OCI-LY1 (cell line): ENCODE measurements at regions not wholly inside any gene's neighbourhood (a gene's known extent, or its start where the extent isn't known, plus 50 kb on each side); places are given as distances from the start of the nearest gene placed in this dataset.

Experiments used
- H2AFZ ChIP-seq: fragments of 200-600 bp; sonication (generic), shearing (Covaris generic); 2 replicates; pipeline ENCODE4 v1.6.0; 2014; ENCODE audit warnings: antibody characterized with exemption, mild to moderate bottlenecking, low read length
- H3F3A ChIP-seq: fragments of 200-600 bp; sonication (generic), shearing (Covaris generic); 2 replicates; pipeline ENCODE4 v1.6.0; 2014; ENCODE audit warnings: mild to moderate bottlenecking, antibody characterized with exemption, low read length, moderate library complexity; ENCODE audit not compliant: insufficient read depth
- H3K27ac ChIP-seq: fragments of 200-600 bp; sonication (generic); 2 replicates; pipeline ENCODE4 v1.5.1; 2014; ENCODE audit warnings: low read length, mixed run types, mild to moderate bottlenecking, low read depth; ENCODE audit not compliant: poor library complexity, severe bottlenecking
- H3K27me3 ChIP-seq: fragments of 200-600 bp; sonication (generic); 2 replicates; pipeline ENCODE4 v1.6.0; 2014; ENCODE audit warnings: antibody characterized with exemption, mild to moderate bottlenecking, low read length, moderate library complexity; ENCODE audit not compliant: insufficient read depth
- H3K36me3 ChIP-seq: fragments of 200-600 bp; sonication (generic); 2 replicates; pipeline ENCODE4 v1.6.1; 2014; ENCODE audit warnings: mild to moderate bottlenecking, antibody characterized with exemption, low read length, moderate library complexity, mixed read lengths; ENCODE audit not compliant: insufficient read depth
- H3K4me1 ChIP-seq: fragments of 200-600 bp; sonication (generic); 2 replicates; pipeline ENCODE4 v1.5.1; 2014; ENCODE audit warnings: mild to moderate bottlenecking, low read length, moderate library complexity; ENCODE audit not compliant: insufficient read depth, severe bottlenecking
- H3K4me2 ChIP-seq: fragments of 200-600 bp; sonication (generic), shearing (Covaris generic); 2 replicates; pipeline ENCODE4 v1.6.1; 2014; ENCODE audit warnings: low read length
- H3K4me3 ChIP-seq: fragments of 200-600 bp; sonication (generic); 2 replicates; pipeline ENCODE4 v1.5.1; 2014; ENCODE audit warnings: low read length, low read depth, mild to moderate bottlenecking, mixed read lengths; ENCODE audit not compliant: poor library complexity, severe bottlenecking
- H3K79me2 ChIP-seq: fragments of 200-600 bp; shearing (Covaris generic); 2 replicates; pipeline ENCODE4 v1.6.1; 2016; ENCODE audit warnings: mixed run types, low read length, mixed read lengths; ENCODE audit not compliant: insufficient read depth
- H3K9ac ChIP-seq: fragments of 200-600 bp; sonication (generic), shearing (Covaris generic); 2 replicates; pipeline ENCODE4 v1.6.1; 2014; ENCODE audit warnings: mild to moderate bottlenecking, low read length, mixed read lengths
- H3K9me2 ChIP-seq: fragments of 200-600 bp; sonication (generic), shearing (Covaris generic); 2 replicates; pipeline ENCODE4 v1.6.1; 2014; ENCODE audit warnings: low read depth, mild to moderate bottlenecking, low read length, mixed read lengths
- H3K9me3 ChIP-seq: fragments of 200-600 bp; shearing (Covaris generic); 2 replicates; pipeline ENCODE4 v1.6.1; 2014; ENCODE audit warnings: low read length, mixed read lengths
- H4K20me1 ChIP-seq: fragments of 200-600 bp; sonication (generic), shearing (Covaris generic); 2 replicates; pipeline ENCODE4 v1.6.0; 2016; ENCODE audit warnings: mild to moderate bottlenecking, low read length; ENCODE audit not compliant: insufficient read depth
- CTCF ChIP-seq: fragments of 200-600 bp; sonication (generic), shearing (Covaris generic); IDR thresholded peaks from 2 replicates; pipeline ENCODE4 v1.5.1; 2017; ENCODE audit warnings: mild to moderate bottlenecking, antibody characterized with exemption, low read length, moderate library complexity, mixed read lengths
- EZH2 ChIP-seq: fragments of 200-600 bp; sonication (generic), shearing (Covaris generic); IDR thresholded peaks from 2 replicates; pipeline ENCODE4 v1.8.0; 2017; ENCODE audit warnings: borderline replicate concordance, mixed run types, mild to moderate bottlenecking, antibody characterized with exemption, low read length, moderate library complexity, mixed read lengths

- H3K4me3 ChIP-seq: no peak overlapping the region
- no peaks in the 10 kb centered on the region for H3K9me3 ChIP-seq
- no peak overlapping the region for H3K27ac ChIP-seq
- no peaks in the 10 kb centered on the region for H3K36me3 ChIP-seq
- no peaks in the 10 kb centered on the region for H3K4me1 ChIP-seq
- H3K27me3 ChIP-seq: no peaks in the 10 kb centered on the region
- H4K20me1 ChIP-seq: no peaks in the 10 kb centered on the region
- no peaks in the 10 kb centered on the region for H3F3A ChIP-seq
- no peaks in the 10 kb centered on the region for H3K79me2 ChIP-seq
- H3K4me2 ChIP-seq: no peak overlapping the region
- TF ChIP-seq EZH2 (no peak), CTCF (no peak)
- H3K9me2 ChIP-seq: no peaks in the 10 kb centered on the region
- no peak overlapping the region for H3K9ac ChIP-seq
- no peak overlapping the region for H2AFZ ChIP-seq
These were observed 85.8 kb downstream of the SNX18 start for GRCh38 chr5:54603372-54603771.

GRCh38 chr5:54602475-54602874 lies 84.9 kb downstream of the SNX18 start:
- H3K4me2 ChIP-seq: no peak overlapping the region
- no peak overlapping the region for H3K4me3 ChIP-seq
- H3F3A ChIP-seq: no peaks in the 10 kb centered on the region
- no peak for TF ChIP-seq EZH2
- no peak for TF ChIP-seq CTCF
- no peaks in the 10 kb centered on the region for H3K79me2 ChIP-seq
- H4K20me1 ChIP-seq: no peaks in the 10 kb centered on the region
- H3K9me2 ChIP-seq: no peaks in the 10 kb centered on the region
- no peak overlapping the region for H3K9ac ChIP-seq
- no peaks in the 10 kb centered on the region for H3K4me1 ChIP-seq
- H3K27ac ChIP-seq: no peak overlapping the region
- H3K27me3 ChIP-seq: no peaks in the 10 kb centered on the region
- H3K9me3 ChIP-seq: no peaks in the 10 kb centered on the region
- no peak overlapping the region for H2AFZ ChIP-seq
- no peaks in the 10 kb centered on the region for H3K36me3 ChIP-seq

- no peaks in the 10 kb centered on the region for H3K4me1 ChIP-seq
- no peak overlapping the region for H2AFZ ChIP-seq
- no peaks in the 10 kb centered on the region for H3K36me3 ChIP-seq
- no peaks in the 10 kb centered on the region for H3F3A ChIP-seq
- H4K20me1 ChIP-seq: no peaks in the 10 kb centered on the region
- H3K27ac ChIP-seq: no peak overlapping the region
- no peak for TF ChIP-seq CTCF
- TF ChIP-seq EZH2: no peak
- H3K9ac ChIP-seq: no peak overlapping the region
- no peaks in the 10 kb centered on the region for H3K27me3 ChIP-seq
- H3K9me3 ChIP-seq: no peaks in the 10 kb centered on the region
- H3K79me2 ChIP-seq: no peaks in the 10 kb centered on the region
- no peak overlapping the region for H3K4me2 ChIP-seq
- no peaks in the 10 kb centered on the region for H3K9me2 ChIP-seq
- H3K4me3 ChIP-seq: no peak overlapping the region
These were observed 84.1 kb downstream of the SNX18 start for GRCh38 chr5:54601411-54602230.
